Nucleus accumbens (tissue), 56 donors: ENCODE measurements at regions not wholly inside any gene's neighbourhood (a gene's known extent, or its start where the extent isn't known, plus 50 kb on each side); places are given as distances from the start of the nearest gene placed in this dataset.

Experiments
- DNase-seq, 56 donors: peaks; one replicate each; lab custom pipeline; 2025; lab: John Stamatoyannopoulos, UW

DNA sequence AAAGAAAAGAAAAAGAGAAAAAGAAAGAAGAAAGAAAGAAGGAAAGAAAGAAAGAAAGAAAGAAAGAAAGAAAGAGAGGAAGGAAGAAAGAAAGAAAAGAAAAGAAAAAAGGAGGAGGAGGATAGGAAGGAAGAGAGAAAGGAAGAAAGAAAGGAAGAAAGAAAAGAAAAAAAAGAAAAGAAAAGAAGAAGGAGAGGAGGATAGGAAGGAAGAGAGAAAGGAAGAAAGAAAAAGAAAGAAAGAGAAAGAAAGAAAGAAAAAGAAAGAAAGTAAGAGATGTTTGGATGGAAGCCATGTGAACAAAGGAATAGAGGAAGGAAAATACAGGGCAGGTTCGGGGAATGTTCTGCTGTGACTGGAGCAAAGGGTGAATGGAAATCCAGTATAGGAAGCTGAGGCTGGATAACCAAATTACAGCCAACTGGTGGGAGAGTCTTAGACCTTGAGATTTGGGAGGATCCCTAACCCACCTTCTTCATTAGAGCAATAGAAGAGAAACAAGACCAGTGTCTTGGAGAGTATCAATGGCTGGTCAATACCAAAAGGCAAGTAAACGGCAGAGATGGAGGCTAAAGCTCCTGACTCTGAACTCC lies 94.9 kb downstream of the RASSF10 start:
- DNase-seq, result no peak

DNA sequence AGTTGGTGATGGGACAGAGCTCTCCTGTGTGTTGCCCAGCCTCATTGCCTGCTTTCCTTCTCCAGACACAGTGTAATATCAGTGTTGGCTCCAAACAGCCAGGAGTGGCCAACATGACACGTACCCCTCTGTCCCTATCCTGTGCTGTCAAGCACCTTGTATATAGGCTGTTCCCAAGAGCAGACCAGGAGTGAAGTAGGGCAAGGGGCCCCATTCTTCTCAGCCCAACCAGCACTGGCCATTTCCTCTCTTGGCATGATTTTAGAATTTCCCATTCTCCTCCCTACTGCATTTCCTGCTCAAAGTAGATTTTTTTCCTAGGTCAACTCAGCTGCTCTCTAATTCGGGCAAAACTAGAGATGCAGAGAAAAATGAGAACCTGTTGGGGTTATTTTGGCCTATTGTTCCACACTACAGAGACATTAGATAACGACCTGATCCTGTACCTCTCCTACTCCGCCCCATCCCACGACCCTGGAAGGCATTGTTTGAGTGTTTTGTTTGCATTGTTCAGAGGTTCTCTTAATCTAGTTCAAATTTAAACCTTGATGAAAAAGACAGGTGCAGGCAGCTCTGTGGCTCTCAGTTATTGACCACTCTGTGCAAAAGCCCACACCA lies 95.6 kb downstream of the RASSF10 start:
- DNase-seq, result no peak

- no peak for DNase-seq
Observed at GRCh38 chr11:13105237-13105844, 96.2 kb downstream of the RASSF10 start.

DNA sequence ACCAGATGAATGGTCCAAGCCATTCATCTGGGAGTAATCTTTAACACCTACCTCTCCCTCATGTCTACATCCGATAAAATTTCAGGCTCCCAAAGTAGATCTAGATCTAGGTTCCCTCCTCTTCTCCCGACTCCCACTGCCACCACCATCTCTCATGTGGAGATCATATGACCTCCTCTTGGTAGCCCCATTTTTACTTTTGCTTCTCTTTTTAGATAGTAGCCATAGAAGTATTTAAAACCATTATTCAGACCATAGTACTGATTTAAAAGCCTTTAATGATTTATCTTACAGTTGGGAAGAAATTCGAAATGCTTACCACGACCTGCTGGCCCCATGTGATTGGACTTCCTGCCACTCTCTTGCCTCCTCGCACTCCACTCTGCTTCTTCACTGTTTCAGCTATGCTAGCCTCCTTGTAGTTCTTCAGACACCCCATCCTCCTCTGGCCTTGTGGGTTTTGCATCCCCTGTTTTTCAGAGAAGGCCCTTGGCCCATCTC lies 98.5 kb downstream of the RASSF10 start:
- DNase-seq, result no peak

DNA sequence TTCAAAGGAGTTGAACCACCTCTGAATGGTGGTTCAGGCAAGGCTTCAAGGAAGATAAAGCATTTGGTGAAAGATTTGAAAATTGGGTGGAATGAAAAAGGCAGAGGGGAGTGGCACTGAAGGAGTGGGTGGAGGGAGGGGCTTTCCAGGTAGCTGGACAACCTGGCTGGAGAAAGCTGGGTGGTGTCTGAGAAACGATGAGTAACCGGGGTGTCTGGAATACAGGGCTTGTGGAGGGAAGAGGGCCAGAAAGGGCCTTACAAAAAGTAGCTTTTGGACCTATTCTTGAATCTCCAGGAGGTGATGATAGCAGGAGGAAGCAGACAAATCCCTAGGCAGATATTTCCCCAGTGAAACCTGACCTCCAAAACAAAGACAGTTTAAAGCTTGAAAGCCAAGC lies 99.3 kb downstream of the RASSF10 start:
- DNase-seq, result no peak

- no peak for DNase-seq
Observed at GRCh38 chr11:13109616-13110015, 100.5 kb downstream of the RASSF10 start.

DNA sequence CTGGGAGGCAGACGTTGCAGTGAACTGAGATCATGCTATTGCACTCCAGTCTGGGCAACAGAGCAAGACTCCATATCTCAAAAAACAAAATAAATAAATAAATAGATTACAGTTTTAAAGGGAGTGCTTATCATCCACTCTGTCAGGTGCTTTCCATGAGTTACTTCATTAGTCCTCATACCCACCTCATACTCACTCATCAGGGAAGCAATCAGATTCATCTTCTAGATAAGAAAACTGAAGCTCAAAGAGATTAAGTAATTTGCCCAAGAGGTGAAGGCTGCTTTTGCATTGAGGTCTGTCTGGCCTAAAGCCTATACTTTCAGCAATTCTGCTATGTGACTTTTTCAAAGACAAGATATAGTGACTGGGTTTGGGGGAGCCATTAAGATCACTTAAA lies 101.0 kb downstream of the RASSF10 start:
- DNase-seq, result no peak

- DNase-seq, result peak in 2 of 56 donors; percentile 5 to 26
Observed at GRCh38 chr11:13110929-13111812, 102.1 kb downstream of the RASSF10 start.

DNA sequence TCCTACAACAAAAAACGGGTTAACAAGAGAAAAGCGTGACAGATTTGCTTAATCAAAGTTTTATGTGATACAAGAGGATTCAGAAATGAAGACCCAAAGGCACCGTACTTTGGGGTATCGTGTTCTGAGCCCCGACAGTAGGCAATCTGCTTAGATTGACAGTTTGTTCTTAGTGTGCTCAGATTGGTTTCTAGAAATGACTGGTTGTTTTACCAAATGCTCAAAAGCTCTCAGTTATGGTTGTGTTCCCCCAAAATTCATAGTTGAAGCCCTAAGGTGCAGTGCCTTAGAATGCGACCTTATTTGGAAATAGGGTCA lies 102.7 kb downstream of the RASSF10 start:
- DNase-seq, result no peak

DNA sequence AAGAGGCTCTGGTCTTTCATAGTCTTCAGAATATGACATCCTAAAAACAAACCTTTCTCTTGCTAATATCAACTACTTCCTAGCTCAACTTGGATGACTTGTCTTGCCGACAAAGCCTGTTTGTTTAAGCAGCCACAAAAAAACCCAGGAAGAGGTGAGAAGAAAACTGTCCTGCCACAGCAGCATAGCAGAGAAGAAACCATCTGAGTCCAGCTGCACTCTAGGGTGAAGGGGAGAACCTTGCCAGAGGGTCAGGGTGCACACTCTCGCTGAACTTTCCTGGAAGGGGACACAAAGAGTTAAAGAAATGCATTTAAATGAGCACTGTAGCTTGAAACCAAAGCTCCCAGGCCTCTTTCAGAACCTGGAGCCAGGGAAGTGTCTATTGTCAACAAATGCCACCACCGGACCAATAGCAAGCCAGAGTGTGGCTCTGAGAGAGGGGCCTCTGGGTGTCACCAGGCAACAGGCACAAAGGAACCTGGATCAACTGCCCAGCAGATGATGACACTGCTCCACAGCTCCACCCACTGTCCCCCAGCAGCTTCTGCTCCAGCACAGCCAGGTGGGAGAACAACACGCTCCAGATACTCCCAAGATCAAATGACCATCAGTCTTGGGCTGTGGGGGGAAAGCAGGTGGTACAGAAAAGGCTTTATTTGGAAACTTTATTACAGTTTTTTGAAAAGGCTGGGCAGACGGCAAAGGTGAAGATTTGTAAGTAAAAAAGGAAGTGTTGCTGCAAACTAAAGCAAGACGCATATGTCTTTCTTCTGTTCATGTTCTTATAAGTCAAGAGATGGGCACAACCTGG lies 105.7 kb downstream of the RASSF10 start:
- DNase-seq, result peak in 18 of 56 donors; percentile 5 to 44 (median 22)

- DNase-seq, result no peak
Observed at GRCh38 chr11:13115380-13115675, 106.2 kb downstream of the RASSF10 start.

- DNase-seq, result no peak
Observed at GRCh38 chr11:13116491-13116890, 107.4 kb downstream of the RASSF10 start.

GRCh38 chr11:13117344-13117743 lies 108.2 kb downstream of the RASSF10 start:
- no peak for DNase-seq

GRCh38 chr11:13118194-13118593 lies 109.1 kb downstream of the RASSF10 start:
- no peak for DNase-seq

DNA sequence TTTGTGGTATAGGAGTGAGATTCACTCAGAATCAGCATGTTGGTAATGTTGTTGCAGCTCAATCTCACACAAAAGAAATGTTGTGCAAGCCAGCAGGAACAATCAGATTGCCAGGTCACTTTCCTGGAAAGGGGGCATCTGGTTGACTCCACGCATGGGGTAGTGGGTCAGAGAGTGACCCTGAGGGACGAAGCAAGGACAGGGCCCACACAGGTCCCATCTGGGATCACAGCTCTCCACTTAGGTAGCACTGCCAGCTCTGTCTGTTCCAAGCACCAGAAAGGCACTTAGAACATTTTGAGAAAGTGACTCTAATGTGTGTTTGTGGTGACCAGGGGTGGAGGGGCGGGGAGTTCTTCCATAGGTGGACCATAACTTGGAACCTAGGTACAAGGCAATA lies 109.5 kb downstream of the RASSF10 start:
- DNase-seq, result no peak

DNA sequence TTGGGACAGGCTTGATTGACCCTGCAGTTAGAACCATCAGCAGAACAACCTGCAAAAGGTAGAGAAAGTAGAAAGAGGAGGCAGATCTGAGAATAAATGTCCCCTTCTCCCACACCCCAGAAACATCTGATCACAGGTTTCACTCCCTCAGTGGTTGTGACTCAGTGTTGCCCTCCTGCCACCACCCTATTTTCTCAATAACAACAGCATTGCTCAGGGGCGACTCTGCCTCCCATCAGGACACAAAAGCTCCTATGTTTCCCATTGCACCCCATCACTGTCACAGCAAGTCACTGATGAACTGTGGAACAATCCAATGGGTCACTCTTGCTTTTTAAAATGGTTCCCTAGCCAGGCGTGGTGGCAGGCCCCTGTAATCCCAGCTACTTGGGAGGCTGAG lies 110.2 kb downstream of the RASSF10 start:
- no peak for DNase-seq

DNA sequence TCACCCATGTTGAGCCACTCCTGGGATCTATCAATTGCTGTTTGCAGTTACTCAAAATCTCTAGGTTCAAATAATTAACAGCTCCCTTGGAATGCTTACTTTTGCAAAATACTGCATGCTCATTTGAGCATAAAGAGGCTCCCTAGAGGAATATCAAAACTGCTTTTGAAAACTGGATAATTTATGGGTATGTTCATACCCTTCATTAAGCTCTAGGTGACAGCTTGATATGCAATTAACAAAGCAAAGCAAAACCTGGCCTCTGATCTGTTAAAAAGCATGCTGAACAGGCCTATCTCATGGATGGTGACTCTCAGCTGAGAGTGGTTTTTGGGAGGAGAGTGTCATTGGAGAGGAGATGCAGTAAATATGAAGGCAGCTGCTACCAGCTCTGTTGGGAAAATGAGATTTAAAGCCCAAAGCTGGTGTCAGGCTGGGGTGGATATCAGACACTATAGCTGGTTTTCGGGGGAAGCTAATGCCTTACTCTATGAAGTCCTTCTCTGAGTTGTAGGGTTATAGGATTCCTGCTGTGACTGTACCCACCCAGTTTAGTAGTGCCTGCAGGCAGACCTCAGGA lies 110.9 kb downstream of the RASSF10 start:
- DNase-seq, result no peak

DNA sequence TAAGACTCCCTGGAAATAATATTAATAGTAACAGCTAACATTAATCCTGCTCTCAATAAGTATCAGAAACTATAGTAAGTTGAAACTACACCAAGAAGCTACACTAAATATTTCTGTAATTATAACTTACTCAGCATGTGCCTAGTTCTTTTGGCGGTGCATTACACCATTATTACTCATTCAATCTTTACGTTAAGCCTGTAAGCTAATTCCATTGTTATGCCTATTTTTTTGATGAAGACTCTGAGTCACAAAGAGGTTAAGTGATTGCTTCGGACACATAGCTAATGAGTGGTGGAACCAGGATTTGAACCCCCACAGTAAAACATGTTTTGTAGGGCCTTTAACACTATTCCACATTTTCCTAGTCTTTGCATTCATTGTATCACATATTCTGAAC lies 111.6 kb downstream of the RASSF10 start:
- DNase-seq, result no peak

- DNase-seq, result no peak
Observed at GRCh38 chr11:13126430-13126829, 117.3 kb downstream of the RASSF10 start.

DNA sequence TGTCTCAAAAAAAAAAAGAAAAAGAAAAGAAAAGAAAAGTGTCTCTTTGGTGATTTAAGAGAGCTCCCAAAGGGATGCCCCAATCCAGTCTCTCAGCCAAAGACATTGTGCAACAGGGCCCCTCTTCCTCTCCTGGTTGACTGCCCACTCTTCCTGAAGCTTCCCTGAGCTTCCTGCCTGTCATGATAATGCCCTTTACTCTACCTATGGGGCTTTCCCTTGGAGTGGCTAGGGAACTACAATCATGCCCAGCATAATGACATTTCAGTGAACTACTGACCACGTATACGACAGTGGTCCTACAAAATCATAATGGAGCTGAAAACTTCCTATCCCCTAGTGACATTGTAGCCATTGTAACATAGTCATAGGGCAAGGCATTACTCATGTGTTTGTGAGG lies 118.0 kb downstream of the RASSF10 start:
- no peak for DNase-seq
